Astrocyte (in vitro differentiated cells and primary cell): ENCODE measurements at regions not wholly inside any gene's neighbourhood (a gene's known extent, or its start where the extent isn't known, plus 50 kb on each side); places are given as distances from the start of the nearest gene placed in this dataset.
"Not testable (repeated sequence)": the region's sequence is repeated elsewhere in the genome, so short reads cannot be mapped to it uniquely, and the experiment has no call there.

Experiments
- DNase-seq: peaks from one replicate; pipeline ENCODE4 v3.0.0-alpha.2; 2010; ENCODE audit warnings: low read depth
- FAIRE-seq: peaks from 2 replicates; lab custom pipeline; 2011; peaks lifted over from hg19 to GRCh38; lab: Jason Lieb, UNC
- H2AFZ ChIP-seq: 2 replicates; pipeline ENCODE4 v1.6.0; 2012; ENCODE audit warnings: low read depth, low read length, inconsistent platforms
- H3K27ac ChIP-seq: 2 replicates; pipeline ENCODE4 v1.5.1; 2011; ENCODE audit warnings: low read depth, low read length, inconsistent platforms
- H3K27me3 ChIP-seq: 2 replicates; pipeline ENCODE4 v1.6.0; 2011; ENCODE audit warnings: low read length, inconsistent platforms; ENCODE audit not compliant: insufficient read depth
- H3K36me3 ChIP-seq: 2 replicates; pipeline ENCODE4 v1.5.1; 2011; ENCODE audit warnings: low read length, inconsistent platforms; ENCODE audit not compliant: insufficient read depth
- H3K4me1 ChIP-seq: 2 replicates; pipeline ENCODE4 v1.5.1; 2011; ENCODE audit warnings: low read length, inconsistent platforms; ENCODE audit not compliant: insufficient read depth
- H3K4me2 ChIP-seq: 2 replicates; pipeline ENCODE4 v1.6.0; 2012; ENCODE audit warnings: low read length, inconsistent platforms
- H3K4me3 ChIP-seq: 2 replicates; pipeline ENCODE4 v1.5.1; 2011; ENCODE audit warnings: low read depth, mild to moderate bottlenecking, low read length, inconsistent platforms; ENCODE audit not compliant: insufficient read depth
- H3K79me2 ChIP-seq: 2 replicates; pipeline ENCODE4 v1.6.0; 2012; ENCODE audit warnings: mild to moderate bottlenecking, low read length, inconsistent platforms; ENCODE audit not compliant: insufficient read depth
- H3K9ac ChIP-seq: 2 replicates; pipeline ENCODE4 v1.6.0; 2012; ENCODE audit warnings: mild to moderate bottlenecking, low read length, inconsistent platforms
- H3K9me3 ChIP-seq: 2 replicates; pipeline ENCODE4 v1.5.1; 2012; ENCODE audit warnings: low read depth, mild to moderate bottlenecking, low read length, inconsistent platforms; ENCODE audit not compliant: insufficient read depth
- H4K20me1 ChIP-seq: 2 replicates; pipeline ENCODE4 v1.6.0; 2012; ENCODE audit warnings: low read length, inconsistent platforms; ENCODE audit not compliant: insufficient read depth
- H3K27ac Mint-ChIP-seq: one replicate; pipeline ENCODE4 v1.8.0; 2021; ENCODE audit warnings: mild to moderate bottlenecking, mixed read lengths; ENCODE audit not compliant: unreplicated experiment
- H3K27me3 Mint-ChIP-seq: one replicate; pipeline ENCODE4 v1.8.0; 2021; ENCODE audit warnings: low read depth, mixed read lengths; ENCODE audit not compliant: unreplicated experiment
- H3K36me3 Mint-ChIP-seq: one replicate; pipeline ENCODE4 v1.8.0; 2021; ENCODE audit warnings: low read depth, mixed read lengths; ENCODE audit not compliant: unreplicated experiment
- H3K4me1 Mint-ChIP-seq: one replicate; pipeline ENCODE4 v1.8.0; 2021; ENCODE audit warnings: low read depth, mixed read lengths; ENCODE audit not compliant: unreplicated experiment
- H3K4me3 Mint-ChIP-seq: one replicate; pipeline ENCODE4 v1.8.0; 2021; ENCODE audit warnings: mild to moderate bottlenecking, moderate library complexity, mixed read lengths; ENCODE audit not compliant: unreplicated experiment
- H3K9me3 Mint-ChIP-seq: one replicate; pipeline ENCODE4 v1.8.0; 2021; ENCODE audit warnings: mild to moderate bottlenecking, mixed read lengths; ENCODE audit not compliant: unreplicated experiment

DNA sequence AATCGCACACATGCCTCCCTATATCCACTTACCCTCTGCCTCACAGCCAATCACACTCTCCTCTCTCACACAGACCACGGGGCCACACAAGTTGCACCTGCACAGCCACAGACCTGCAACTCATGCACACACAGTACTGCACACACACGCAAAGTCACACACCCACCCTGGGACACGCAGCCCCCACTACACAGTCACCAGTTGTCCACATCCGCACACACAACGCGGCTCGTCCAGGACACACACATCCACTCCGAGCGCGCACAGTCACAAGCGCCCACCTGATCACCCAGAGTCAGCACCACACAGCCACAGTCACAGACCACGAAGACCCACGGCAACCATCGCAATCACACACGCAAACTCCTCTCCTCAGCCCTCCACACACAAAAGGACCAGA is 387.3 kb downstream of the CNTNAP3B start:
- not testable (repeated sequence) for H3K9me3 Mint-ChIP-seq, H3K4me2 ChIP-seq, H3K79me2 ChIP-seq, H3K27me3 ChIP-seq, H3K36me3 ChIP-seq, H2AFZ ChIP-seq, H3K9ac ChIP-seq, H4K20me1 ChIP-seq, H3K4me3 Mint-ChIP-seq, H3K27ac Mint-ChIP-seq, H3K4me1 Mint-ChIP-seq, H3K4me1 ChIP-seq, H3K36me3 Mint-ChIP-seq, DNase-seq, H3K27ac ChIP-seq, H3K9me3 ChIP-seq, FAIRE-seq, H3K27me3 Mint-ChIP-seq, H3K4me3 ChIP-seq

DNA sequence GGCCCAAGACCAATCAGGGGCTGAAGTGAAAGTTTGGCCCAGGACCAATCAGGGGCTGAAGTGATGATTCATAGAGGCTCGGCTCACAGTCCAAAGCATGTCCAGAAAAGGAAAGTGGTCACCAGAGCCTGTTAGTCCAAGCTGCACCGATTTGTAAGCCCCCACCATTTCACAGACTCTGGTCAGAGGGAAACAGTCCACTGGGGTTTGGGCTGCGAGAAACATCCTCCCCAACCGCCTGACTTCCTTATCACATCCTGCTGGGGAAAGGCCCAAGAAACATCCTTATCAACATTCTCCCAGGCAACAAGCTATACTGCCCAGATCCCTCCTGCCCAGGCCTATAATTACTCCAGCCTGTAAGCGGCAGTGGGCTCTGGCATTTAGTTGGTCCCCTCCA is 388.1 kb downstream of the CNTNAP3B start:
- H3K36me3 Mint-ChIP-seq, H3K9me3 ChIP-seq, H3K4me3 ChIP-seq, H3K4me1 ChIP-seq, H3K9me3 Mint-ChIP-seq, H3K27me3 Mint-ChIP-seq, FAIRE-seq, H3K4me1 Mint-ChIP-seq, H3K36me3 ChIP-seq, H4K20me1 ChIP-seq, H3K4me3 Mint-ChIP-seq, H3K27me3 ChIP-seq, DNase-seq, H3K27ac ChIP-seq, H3K9ac ChIP-seq, H3K79me2 ChIP-seq, H3K27ac Mint-ChIP-seq: not testable (repeated sequence)
- Histone ChIP-seq H3K4me2 (peak overlapping the region; percentile 54), H2AFZ (peak overlapping the region; percentile 52)

DNA sequence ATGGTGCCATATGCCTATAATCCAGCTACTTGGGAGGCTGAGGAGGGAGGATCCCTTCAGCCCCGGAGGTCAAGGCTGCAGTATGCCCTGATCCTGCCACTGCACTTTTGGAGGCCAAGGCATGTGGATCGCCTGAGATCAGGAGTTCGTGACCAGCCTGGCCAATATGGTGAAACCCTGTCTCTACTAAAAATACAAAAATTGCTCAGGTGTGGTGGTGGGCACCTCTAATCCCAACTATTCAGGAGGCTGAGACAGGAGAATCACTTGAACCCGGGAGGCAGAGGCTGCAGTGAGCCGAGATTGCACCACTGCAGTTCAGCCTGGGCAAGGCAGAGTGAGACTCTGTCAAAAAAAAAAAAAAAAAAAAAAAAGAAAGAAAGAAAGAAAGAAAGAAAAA is 390.5 kb downstream of the CNTNAP3B start:
- FAIRE-seq, H3K4me3 Mint-ChIP-seq, H4K20me1 ChIP-seq, H3K36me3 Mint-ChIP-seq, H3K9me3 ChIP-seq, H3K9me3 Mint-ChIP-seq, H3K9ac ChIP-seq, H3K4me1 ChIP-seq, H3K4me2 ChIP-seq, H3K27ac ChIP-seq, H3K27ac Mint-ChIP-seq, H3K4me1 Mint-ChIP-seq, DNase-seq, H3K4me3 ChIP-seq, H3K36me3 ChIP-seq, H3K27me3 Mint-ChIP-seq, H2AFZ ChIP-seq, H3K27me3 ChIP-seq, H3K79me2 ChIP-seq: not testable (repeated sequence)

DNA sequence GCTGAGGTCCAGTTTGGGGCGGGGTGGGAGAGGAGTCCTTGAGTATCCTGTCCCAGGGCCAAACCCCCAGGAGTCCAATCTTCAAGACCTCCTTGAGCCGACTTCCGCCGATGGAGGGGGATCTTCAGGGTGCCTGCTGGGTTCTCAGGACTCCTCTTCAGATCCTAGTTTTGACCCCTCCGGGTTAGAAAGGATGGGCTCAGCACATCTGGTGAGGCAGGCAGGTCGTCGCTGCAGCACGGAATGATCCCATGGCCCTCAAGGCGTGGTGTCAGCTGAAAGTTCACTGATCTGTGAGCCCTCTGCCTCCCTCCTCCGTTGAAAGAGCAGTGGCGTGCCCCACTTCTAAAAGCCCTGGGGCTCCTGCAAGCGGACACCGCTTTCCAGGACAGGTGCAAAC is 430.0 kb downstream of the CNTNAP3B start:
- not testable (repeated sequence) for H3K79me2 ChIP-seq, H3K4me1 Mint-ChIP-seq

DNA sequence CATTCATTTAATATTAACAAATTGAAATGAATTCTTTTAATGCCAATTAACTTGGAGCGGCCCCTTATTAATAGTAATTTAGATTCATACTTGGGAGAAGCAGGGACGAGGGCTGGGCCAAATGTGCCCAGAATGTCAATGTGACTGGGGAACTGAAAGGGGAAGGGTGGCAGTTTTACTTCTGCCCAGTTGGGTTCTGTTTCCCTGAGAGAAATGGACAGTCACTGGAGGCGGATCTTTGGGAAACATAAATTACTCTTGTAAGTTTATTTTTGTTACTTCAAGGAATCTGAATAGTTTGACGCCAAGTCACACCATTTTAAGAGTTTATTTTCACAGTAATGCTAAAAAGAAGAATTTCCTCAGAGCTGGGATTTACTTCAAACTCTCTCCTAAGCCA is 432.1 kb downstream of the CNTNAP3B start:
- not testable (repeated sequence) for H3K4me3 ChIP-seq, H3K9ac ChIP-seq, H3K27ac ChIP-seq, H3K9me3 ChIP-seq, H3K27me3 Mint-ChIP-seq, H3K36me3 Mint-ChIP-seq, H3K4me3 Mint-ChIP-seq, H3K9me3 Mint-ChIP-seq, H3K27me3 ChIP-seq, H3K4me2 ChIP-seq, H3K36me3 ChIP-seq, H3K4me1 ChIP-seq, H3K79me2 ChIP-seq, H4K20me1 ChIP-seq, H2AFZ ChIP-seq, H3K4me1 Mint-ChIP-seq, FAIRE-seq, H3K27ac Mint-ChIP-seq
- peak; percentile 12 for DNase-seq

More for the DNA sequence above, 430.0 kb downstream of the CNTNAP3B start:
- H3K27ac ChIP-seq, H3K9ac ChIP-seq, H3K27ac Mint-ChIP-seq, H3K4me3 ChIP-seq, H3K9me3 Mint-ChIP-seq, H4K20me1 ChIP-seq, H3K4me1 ChIP-seq, DNase-seq, H3K4me3 Mint-ChIP-seq, FAIRE-seq, H3K27me3 Mint-ChIP-seq, H3K27me3 ChIP-seq, H3K36me3 Mint-ChIP-seq, H3K4me2 ChIP-seq, H3K36me3 ChIP-seq, H3K9me3 ChIP-seq, H2AFZ ChIP-seq: not testable (repeated sequence)

DNA sequence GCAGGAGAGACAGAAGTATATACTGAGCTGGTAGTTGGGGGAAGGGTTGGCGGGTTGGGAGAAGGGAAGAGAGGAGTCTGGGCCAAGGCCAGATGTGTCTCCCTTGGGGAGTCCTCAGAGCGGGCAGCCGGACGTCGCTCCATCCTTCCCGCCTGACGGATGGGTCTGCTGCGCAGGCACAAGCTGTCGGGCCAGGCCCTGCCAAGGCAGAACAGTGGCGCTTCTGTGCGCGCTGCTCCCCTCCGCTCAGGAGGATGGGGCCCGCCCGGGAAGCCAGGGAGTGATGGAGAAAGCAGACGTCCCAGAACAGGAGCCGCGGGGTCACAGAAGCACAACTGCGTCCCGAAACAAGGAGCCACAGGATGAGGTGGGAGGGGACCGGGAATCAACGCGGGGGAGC is 449.9 kb downstream of the CNTNAP3B start:
- not testable (repeated sequence) for H3K79me2 ChIP-seq, H3K27me3 ChIP-seq, H2AFZ ChIP-seq, DNase-seq, H3K27me3 Mint-ChIP-seq, H3K4me2 ChIP-seq, H3K4me1 ChIP-seq, FAIRE-seq, H3K27ac Mint-ChIP-seq, H3K36me3 ChIP-seq, H3K9ac ChIP-seq, H3K36me3 Mint-ChIP-seq, H3K4me3 ChIP-seq, H4K20me1 ChIP-seq, H3K4me1 Mint-ChIP-seq, H3K27ac ChIP-seq, H3K9me3 ChIP-seq, H3K9me3 Mint-ChIP-seq, H3K4me3 Mint-ChIP-seq
